Uterus (tissue), 2 donors: ENCODE measurements at regions not wholly inside any gene's neighbourhood (a gene's known extent, or its start where the extent isn't known, plus 50 kb on each side); places are given as distances from the start of the nearest gene placed in this dataset.

Experiments
- POLR2A ChIP-seq, 2 donors: fragments of 450-650 bp; IDR thresholded peaks; one replicate each; pipeline ENCODE4 v1.6.1; 2016; ENCODE audit warnings: antibody characterized with exemption in 2 of 2, mild to moderate bottlenecking in 1 of 2, moderate library complexity in 1 of 2
- TF ChIP-seq, protein P1 (sequence below), 4 experiments: fragments of 200-600 bp in 2 of 4; fragments of 450-650 bp in 2 of 4; sonication (generic) in 2 of 4; IDR thresholded peaks; one replicate each; pipeline ENCODE4 v1.5.1; 2016 to 2019; ENCODE audit warnings: antibody characterized with exemption in 4 of 4, mild to moderate bottlenecking in 2 of 4, moderate library complexity in 1 of 4

DNA sequence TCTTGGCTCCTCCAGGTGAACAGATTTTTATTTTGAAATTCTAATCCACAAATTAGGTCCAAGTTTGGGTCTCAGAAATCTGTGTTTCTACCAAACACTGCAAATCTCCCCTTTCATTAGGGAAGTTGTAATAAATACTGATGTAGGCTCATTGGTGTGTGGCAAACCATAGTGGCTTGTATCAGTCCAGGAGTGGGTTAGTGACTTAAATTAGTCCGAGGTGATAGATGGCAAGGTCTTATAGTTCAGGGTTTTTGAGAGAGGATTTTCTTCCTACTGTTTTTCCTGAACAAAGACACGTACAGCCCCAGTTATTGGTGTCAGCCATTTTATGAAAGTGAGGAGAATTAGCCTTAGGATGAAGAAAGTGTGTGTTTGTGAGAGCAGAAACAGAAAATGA is 74.6 kb downstream of the RPRM start:
- TF ChIP-seq, protein P1, sequence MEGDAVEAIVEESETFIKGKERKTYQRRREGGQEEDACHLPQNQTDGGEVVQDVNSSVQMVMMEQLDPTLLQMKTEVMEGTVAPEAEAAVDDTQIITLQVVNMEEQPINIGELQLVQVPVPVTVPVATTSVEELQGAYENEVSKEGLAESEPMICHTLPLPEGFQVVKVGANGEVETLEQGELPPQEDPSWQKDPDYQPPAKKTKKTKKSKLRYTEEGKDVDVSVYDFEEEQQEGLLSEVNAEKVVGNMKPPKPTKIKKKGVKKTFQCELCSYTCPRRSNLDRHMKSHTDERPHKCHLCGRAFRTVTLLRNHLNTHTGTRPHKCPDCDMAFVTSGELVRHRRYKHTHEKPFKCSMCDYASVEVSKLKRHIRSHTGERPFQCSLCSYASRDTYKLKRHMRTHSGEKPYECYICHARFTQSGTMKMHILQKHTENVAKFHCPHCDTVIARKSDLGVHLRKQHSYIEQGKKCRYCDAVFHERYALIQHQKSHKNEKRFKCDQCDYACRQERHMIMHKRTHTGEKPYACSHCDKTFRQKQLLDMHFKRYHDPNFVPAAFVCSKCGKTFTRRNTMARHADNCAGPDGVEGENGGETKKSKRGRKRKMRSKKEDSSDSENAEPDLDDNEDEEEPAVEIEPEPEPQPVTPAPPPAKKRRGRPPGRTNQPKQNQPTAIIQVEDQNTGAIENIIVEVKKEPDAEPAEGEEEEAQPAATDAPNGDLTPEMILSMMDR (IDR thresholded peaks at IDR 0.05): no peak
- no peak for TF ChIP-seq POLR2A (IDR thresholded peaks at IDR 0.05)
